ENCODE measurements at regions not wholly inside any gene's neighbourhood (a gene's known extent, or its start where the extent isn't known, plus 50 kb on each side); places are given as distances from the start of the nearest gene placed in this dataset.
"Not testable (repeated sequence)": the region's sequence is repeated elsewhere in the genome, so short reads cannot be mapped to it uniquely, and the experiment has no call there.

DNA sequence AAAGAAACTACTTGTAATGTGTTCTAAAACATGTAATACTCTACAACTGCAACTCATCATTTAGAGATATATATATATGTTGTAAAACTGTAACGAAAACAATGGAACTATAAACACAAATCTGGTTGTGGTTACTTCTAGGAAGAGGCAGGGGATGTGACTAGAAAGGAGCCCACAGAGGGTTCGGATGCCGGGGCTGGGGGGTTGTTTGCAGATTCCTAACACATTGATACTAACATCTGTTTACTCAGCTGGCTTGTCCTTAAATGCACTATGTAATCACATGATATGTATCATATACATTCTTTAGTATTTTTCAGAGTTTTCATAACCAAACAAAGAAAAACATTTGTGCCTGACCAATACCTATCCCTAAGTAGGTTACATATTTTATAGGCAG lies 160.5 kb upstream of the VIPR2 start:
- TF ChIP-seq POLR2A (IDR thresholded peaks at IDR 0.05; ENCODE audit: low read length); GATA1 (IDR thresholded peaks at IDR 0.05; ENCODE audit: low read depth, low read length): not testable (repeated sequence)

All from erythroblast (primary cell).